Keratinocyte (primary cell): ENCODE measurements at regions not wholly inside any gene's neighbourhood (a gene's known extent, or its start where the extent isn't known, plus 50 kb on each side); places are given as distances from the start of the nearest gene placed in this dataset.

Source experiments
- DNase-seq: peaks from one replicate; pipeline ENCODE4 v3.0.0-alpha.2; 2011; ENCODE audit warnings: low read depth, missing footprints, low spot score
- FAIRE-seq: peaks from 2 replicates; lab custom pipeline; 2011; peaks lifted over from hg19 to GRCh38; lab: Jason Lieb, UNC
- H2AFZ ChIP-seq: 2 replicates; pipeline ENCODE4 v1.6.0; 2012; ENCODE audit warnings: low read length, control low read depth, inconsistent platforms; ENCODE audit not compliant: control insufficient read depth
- H3K27ac ChIP-seq: 2 replicates; pipeline ENCODE4 v1.5.1; 2011; ENCODE audit warnings: low read length; ENCODE audit not compliant: control insufficient read depth, insufficient read depth
- H3K27me3 ChIP-seq: 3 replicates; pipeline ENCODE4 v1.6.0; 2011; ENCODE audit warnings: low read length; ENCODE audit not compliant: control insufficient read depth, insufficient read depth; ENCODE audit errors: extremely low read depth
- H3K36me3 ChIP-seq, 2 experiments: 2 replicates in 1 of 2; 3 replicates in 1 of 2; pipeline ENCODE4 v1.5.1; 2011; ENCODE audit warnings: low read length in 2 of 2, mild to moderate bottlenecking in 1 of 2; ENCODE audit not compliant: control insufficient read depth in 2 of 2, insufficient read depth in 2 of 2; ENCODE audit errors: extremely low read depth in 1 of 2
- H3K4me1 ChIP-seq: 3 replicates; pipeline ENCODE4 v1.5.1; 2011; ENCODE audit warnings: low read length; ENCODE audit not compliant: control insufficient read depth, insufficient read depth; ENCODE audit errors: extremely low read depth
- H3K4me2 ChIP-seq: 3 replicates; pipeline ENCODE4 v1.6.0; 2011; ENCODE audit warnings: low read depth, low read length; ENCODE audit not compliant: control insufficient read depth, insufficient read depth; ENCODE audit errors: extremely low read depth
- H3K4me3 ChIP-seq, 3 experiments: fragments of 200-600 bp in 1 of 3; sonication (generic) in 1 of 3; 2 replicates in 2 of 3; 3 replicates in 1 of 3; pipeline ENCODE4 v1.5.1; 2011 to 2016; ENCODE audit warnings: low read length in 3 of 3, mild to moderate bottlenecking in 3 of 3, control low read depth in 2 of 3, inconsistent platforms in 1 of 3, low read depth in 1 of 3, mixed read lengths in 1 of 3, mixed run types in 1 of 3, moderate library complexity in 1 of 3; ENCODE audit not compliant: control insufficient read depth in 2 of 3, insufficient read depth in 2 of 3; ENCODE audit errors: extremely low read depth in 1 of 3
- H3K79me2 ChIP-seq: 2 replicates; pipeline ENCODE4 v1.6.0; 2012; ENCODE audit warnings: low read length; ENCODE audit not compliant: control insufficient read depth, insufficient read depth
- H3K9ac ChIP-seq: 3 replicates; pipeline ENCODE4 v1.6.0; 2011; ENCODE audit warnings: low read length; ENCODE audit not compliant: control insufficient read depth, insufficient read depth; ENCODE audit errors: extremely low read depth
- H3K9me1 ChIP-seq: 3 replicates; pipeline ENCODE4 v1.6.0; 2011; ENCODE audit warnings: low read length; ENCODE audit not compliant: control insufficient read depth, insufficient read depth; ENCODE audit errors: extremely low read depth
- H3K9me3 ChIP-seq: 2 replicates; pipeline ENCODE4 v1.5.1; 2012; ENCODE audit warnings: low read depth, low read length; ENCODE audit not compliant: control insufficient read depth
- H4K20me1 ChIP-seq: 3 replicates; pipeline ENCODE4 v1.6.0; 2011; ENCODE audit warnings: low read length; ENCODE audit not compliant: control insufficient read depth, insufficient read depth; ENCODE audit errors: extremely low read depth
- EZH2 ChIP-seq: IDR thresholded peaks from one replicate; pipeline ENCODE4 v1.6.1; 2012; ENCODE audit warnings: inconsistent platforms, mild to moderate bottlenecking, low read length, moderate library complexity
- dilution Hi-C: fragments of 300-500 bp; cut with MboI; formaldehyde crosslinking; loops from one replicate; pipeline ENCODE4 v1.7.0; 2020; ENCODE audit warnings: low sequenced_read_pairs; ENCODE audit not compliant: extremely low pct_ligation_motif_present
- TF ChIP-seq, protein P1 (sequence below), 3 experiments: IDR thresholded peaks in 1 of 3; conservative IDR thresholded peaks in 1 of 3; optimal IDR thresholded peaks in 1 of 3; 2 replicates in 2 of 3; 3 replicates in 1 of 3; pipeline versions ENCODE3 to v1.5.1; 2011; ENCODE audit warnings: low read length in 3 of 3, mild to moderate bottlenecking in 3 of 3, moderate library complexity in 2 of 3, control low read depth in 1 of 3, inconsistent platforms in 1 of 3; ENCODE audit not compliant: insufficient read depth in 2 of 3; ENCODE audit errors: extremely low read depth in 1 of 3

GRCh38 chr21:15195768-15196167, 131.0 kb upstream of the NRIP1 start:
- Histone ChIP-seq H2AFZ (no peak overlapping the region), H3K79me2 (no peaks in the 10 kb centered on the region), H4K20me1 (no peaks in the 10 kb centered on the region), H3K27me3 (no peaks in the 10 kb centered on the region), H3K9me1 (no peaks in the 10 kb centered on the region), H3K9ac (no peak overlapping the region), H3K4me1 (peaks cover 4% of the 10 kb centered on the region), H3K9me3 (no peaks in the 10 kb centered on the region), H3K36me3 (no peaks in the 10 kb centered on the region), H3K4me2 (no peak overlapping the region), H3K4me3 (no peak overlapping the region), H3K27ac (no peak overlapping the region)
- dilution Hi-C loops: no loop called here
- DNase-seq (no peak), FAIRE-seq (no peak)
- no peak for TF ChIP-seq EZH2
- TF ChIP-seq, protein P1, sequence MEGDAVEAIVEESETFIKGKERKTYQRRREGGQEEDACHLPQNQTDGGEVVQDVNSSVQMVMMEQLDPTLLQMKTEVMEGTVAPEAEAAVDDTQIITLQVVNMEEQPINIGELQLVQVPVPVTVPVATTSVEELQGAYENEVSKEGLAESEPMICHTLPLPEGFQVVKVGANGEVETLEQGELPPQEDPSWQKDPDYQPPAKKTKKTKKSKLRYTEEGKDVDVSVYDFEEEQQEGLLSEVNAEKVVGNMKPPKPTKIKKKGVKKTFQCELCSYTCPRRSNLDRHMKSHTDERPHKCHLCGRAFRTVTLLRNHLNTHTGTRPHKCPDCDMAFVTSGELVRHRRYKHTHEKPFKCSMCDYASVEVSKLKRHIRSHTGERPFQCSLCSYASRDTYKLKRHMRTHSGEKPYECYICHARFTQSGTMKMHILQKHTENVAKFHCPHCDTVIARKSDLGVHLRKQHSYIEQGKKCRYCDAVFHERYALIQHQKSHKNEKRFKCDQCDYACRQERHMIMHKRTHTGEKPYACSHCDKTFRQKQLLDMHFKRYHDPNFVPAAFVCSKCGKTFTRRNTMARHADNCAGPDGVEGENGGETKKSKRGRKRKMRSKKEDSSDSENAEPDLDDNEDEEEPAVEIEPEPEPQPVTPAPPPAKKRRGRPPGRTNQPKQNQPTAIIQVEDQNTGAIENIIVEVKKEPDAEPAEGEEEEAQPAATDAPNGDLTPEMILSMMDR (optimal IDR thresholded peaks at IDR 0.05 in 1 of 3, IDR thresholded peaks at IDR 0.05 in 1 of 3, conservative IDR thresholded peaks at IDR 0.05 in 1 of 3; ENCODE audit: extremely low read depth in 1 of 3, insufficient read depth in 2 of 3, low read length in 3 of 3): no peak

DNA sequence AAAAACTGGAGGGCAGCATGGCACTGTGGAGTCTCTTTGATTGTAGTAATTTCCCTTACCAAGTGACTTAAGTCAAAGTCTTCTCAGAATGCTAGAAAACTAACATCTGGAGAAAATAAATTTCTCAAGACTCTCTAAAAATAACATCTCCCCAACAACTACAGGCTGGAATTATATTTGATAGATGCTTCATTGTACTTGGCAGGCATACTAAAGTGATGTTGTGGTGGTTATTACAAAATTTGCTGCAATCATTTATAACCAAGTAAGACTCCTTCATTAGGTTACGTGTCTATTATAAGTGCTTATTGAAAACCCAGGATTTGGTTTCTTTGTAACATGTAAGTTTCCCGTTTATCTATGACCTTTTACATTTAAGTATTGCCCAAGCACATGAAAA, 132.9 kb upstream of the NRIP1 start:
- Histone ChIP-seq H3K4me2 (no peak overlapping the region), H3K4me3 (no peak overlapping the region), H3K9me3 (no peaks in the 10 kb centered on the region), H3K4me1 (no peaks in the 10 kb centered on the region), H3K27me3 (no peaks in the 10 kb centered on the region), H2AFZ (no peak overlapping the region), H3K36me3 (no peaks in the 10 kb centered on the region), H3K9ac (no peak overlapping the region), H3K9me1 (no peaks in the 10 kb centered on the region), H4K20me1 (no peaks in the 10 kb centered on the region), H3K27ac (no peak overlapping the region), H3K79me2 (no peaks in the 10 kb centered on the region)
- TF ChIP-seq, protein P1 (optimal IDR thresholded peaks at IDR 0.05 in 1 of 3, IDR thresholded peaks at IDR 0.05 in 1 of 3, conservative IDR thresholded peaks at IDR 0.05 in 1 of 3; ENCODE audit: extremely low read depth in 1 of 3, insufficient read depth in 2 of 3, low read length in 3 of 3): no peak
- no peak for TF ChIP-seq EZH2
- DNase-seq: no peak
- dilution Hi-C loops: no loop called here
- FAIRE-seq: no peak
